Neural cell (in vitro differentiated cells): ENCODE measurements at regions not wholly inside any gene's neighbourhood (a gene's known extent, or its start where the extent isn't known, plus 50 kb on each side); places are given as distances from the start of the nearest gene placed in this dataset.

ENCODE experiments used
- H2AFZ ChIP-seq: fragments of 200-600, 300-800 bp; sonication (generic), shearing (Covaris generic); 2 replicates; pipeline ENCODE4 v1.6.0; 2014; ENCODE audit warnings: low read depth, mild to moderate bottlenecking, antibody characterized with exemption, low read length, moderate library complexity
- H3F3A ChIP-seq: fragments of 200-600 bp; shearing (Covaris generic); 2 replicates; pipeline ENCODE4 v1.6.1; 2016; ENCODE audit warnings: mild to moderate bottlenecking, moderate library complexity, mixed read lengths, antibody characterized with exemption, low read length; ENCODE audit not compliant: insufficient read depth, poor library complexity, severe bottlenecking
- H3K27ac ChIP-seq: fragments of 200-600, 300-800 bp; sonication (generic), shearing (Covaris generic); 2 replicates; pipeline ENCODE4 v1.5.1; 2014; ENCODE audit warnings: mild to moderate bottlenecking, low read length, moderate library complexity
- H3K27me3 ChIP-seq: fragments of 300-800, 200-600 bp; sonication (generic), shearing (Covaris generic); 2 replicates; pipeline ENCODE4 v1.6.0; 2014; ENCODE audit warnings: mild to moderate bottlenecking, low read depth, low read length, moderate library complexity; ENCODE audit not compliant: insufficient read depth
- H3K36me3 ChIP-seq: fragments of 300-800, 200-600 bp; sonication (generic), shearing (Covaris generic); 2 replicates; pipeline ENCODE4 v1.5.1; 2014; ENCODE audit warnings: mild to moderate bottlenecking, antibody characterized with exemption, low read length, moderate library complexity; ENCODE audit not compliant: insufficient read depth
- H3K4me2 ChIP-seq: fragments of 300-800, 200-600 bp; sonication (generic), shearing (Covaris generic); 2 replicates; pipeline ENCODE4 v1.6.0; 2014; ENCODE audit warnings: mild to moderate bottlenecking, low read length
- H3K4me3 ChIP-seq: fragments of 300-800, 200-600 bp; sonication (generic), shearing (Covaris generic); 2 replicates; pipeline ENCODE4 v1.5.1; 2014; ENCODE audit warnings: mild to moderate bottlenecking, low read length, moderate library complexity
- H3K79me2 ChIP-seq: fragments of 200-600 bp; shearing (Covaris generic); replicated peaks from 2 replicates; pipeline ENCODE4 v1.6.0; 2014; ENCODE audit warnings: mild to moderate bottlenecking, low read length, moderate library complexity; ENCODE audit not compliant: insufficient read depth
- H3K9ac ChIP-seq: fragments of 300-800, 200-600 bp; sonication (generic), shearing (Covaris generic); 2 replicates; pipeline ENCODE4 v1.6.1; 2016; ENCODE audit warnings: mild to moderate bottlenecking, low read length, mixed read lengths
- H3K9me2 ChIP-seq: fragments of 200-600 bp; shearing (Covaris generic); 2 replicates; pipeline ENCODE4 v1.6.1; 2016; ENCODE audit warnings: mild to moderate bottlenecking, low read length, mixed read lengths; ENCODE audit not compliant: insufficient read depth
- H3K9me3 ChIP-seq: fragments of 200-600, 300-800 bp; sonication (generic), shearing (Covaris generic); 2 replicates; pipeline ENCODE4 v1.6.1; 2016; ENCODE audit warnings: mild to moderate bottlenecking, mixed run types, low read length, moderate library complexity, mixed read lengths
- H4K20me1 ChIP-seq: fragments of 200-600 bp; shearing (Covaris generic); 2 replicates; pipeline ENCODE4 v1.6.1; 2016; ENCODE audit warnings: mild to moderate bottlenecking, mixed run types; ENCODE audit not compliant: insufficient read depth
- CTCF ChIP-seq: fragments of 450-650 bp; IDR thresholded peaks from 2 replicates; pipeline ENCODE4 v1.5.1; 2014; ENCODE audit warnings: antibody characterized with exemption, mild to moderate bottlenecking, moderate library complexity; ENCODE audit not compliant: poor library complexity, severe bottlenecking
- EP300 ChIP-seq: fragments of 450-650 bp; conservative IDR thresholded peaks from 2 replicates; pipeline ENCODE4 v1.6.1; 2014; ENCODE audit warnings: antibody characterized with exemption, mild to moderate bottlenecking, moderate library complexity; ENCODE audit not compliant: poor library complexity, severe bottlenecking
- EZH2 ChIP-seq: fragments of 200-600, 300-800 bp; shearing (Covaris generic), sonication (generic); IDR thresholded peaks from 2 replicates; pipeline ENCODE4 v1.6.1; 2014; ENCODE audit warnings: antibody characterized with exemption, low read length, borderline replicate concordance, mild to moderate bottlenecking; ENCODE audit not compliant: insufficient read depth, poor library complexity, severe bottlenecking
- MXI1 ChIP-seq: fragments of 450-650 bp; conservative IDR thresholded peaks from 2 replicates; pipeline ENCODE4 v1.6.1; 2014; ENCODE audit warnings: antibody characterized with exemption, mild to moderate bottlenecking; ENCODE audit not compliant: poor library complexity, severe bottlenecking
- POLR2AphosphoS5 ChIP-seq: IDR thresholded peaks from 2 replicates; pipeline ENCODE4 v1.6.1; 2012
- RAD21 ChIP-seq: fragments of 450-650 bp; conservative IDR thresholded peaks from 2 replicates; pipeline ENCODE4 v1.6.1; 2014; ENCODE audit warnings: antibody characterized with exemption, mild to moderate bottlenecking, moderate library complexity
- REST ChIP-seq: IDR thresholded peaks from 2 replicates; pipeline ENCODE4 v1.6.1; 2012; ENCODE audit warnings: borderline replicate concordance
- SMC3 ChIP-seq: fragments of 450-650 bp; conservative IDR thresholded peaks from 2 replicates; pipeline ENCODE4 v1.6.1; 2014; ENCODE audit warnings: antibody characterized with exemption, mild to moderate bottlenecking, moderate library complexity; ENCODE audit not compliant: poor library complexity
- TAF1 ChIP-seq: IDR thresholded peaks from 2 replicates; pipeline ENCODE4 v1.6.1; 2012; ENCODE audit warnings: low read depth

GRCh38 chr22:49234459-49234858 lies 593.2 kb downstream of the BRD1 start:
- Histone ChIP-seq H3K9ac (no peak overlapping the region), H3K36me3 (no peaks in the 10 kb centered on the region), H3K27me3 (no peaks in the 10 kb centered on the region), H3K4me2 (no peak overlapping the region), H3F3A (no peaks in the 10 kb centered on the region), H3K9me2 (no peaks in the 10 kb centered on the region), H2AFZ (no peak overlapping the region), H3K79me2 (no peaks in the 10 kb centered on the region), H4K20me1 (no peaks in the 10 kb centered on the region), H3K4me3 (no peak overlapping the region), H3K27ac (no peak overlapping the region), H3K9me3 (no peaks in the 10 kb centered on the region)
- no peak for TF ChIP-seq EZH2
- no peak for TF ChIP-seq EP300
- TF ChIP-seq RAD21, result no peak
- TF ChIP-seq CTCF, result no peak
- TF ChIP-seq SMC3, result no peak
- TF ChIP-seq MXI1, result no peak
- TF ChIP-seq REST, result no peak
- TF ChIP-seq TAF1, result no peak

GRCh38 chr22:49233507-49234100 lies 594.1 kb downstream of the BRD1 start:
- no peaks in the 10 kb centered on the region for H3K9me3 ChIP-seq
- no peak overlapping the region for H3K4me3 ChIP-seq
- no peaks in the 10 kb centered on the region for H3K79me2 ChIP-seq
- H3K4me2 ChIP-seq, result no peak overlapping the region
- TF ChIP-seq EP300 (no peak), CTCF (no peak), POLR2AphosphoS5 (no peak), TAF1 (no peak), REST (no peak), SMC3 (no peak), RAD21 (no peak), EZH2 (no peak), MXI1 (no peak)
- H3K27me3 ChIP-seq, result no peaks in the 10 kb centered on the region
- no peaks in the 10 kb centered on the region for H3K36me3 ChIP-seq
- no peak overlapping the region for H2AFZ ChIP-seq
- no peak overlapping the region for H3K9ac ChIP-seq
- no peaks in the 10 kb centered on the region for H3K9me2 ChIP-seq
- H3F3A ChIP-seq, result no peaks in the 10 kb centered on the region
- no peaks in the 10 kb centered on the region for H4K20me1 ChIP-seq
- H3K27ac ChIP-seq, result no peak overlapping the region
